T-helper 17 cell (primary cell): ENCODE measurements at regions not wholly inside any gene's neighbourhood (a gene's known extent, or its start where the extent isn't known, plus 50 kb on each side); places are given as distances from the start of the nearest gene placed in this dataset.
"Not testable (repeated sequence)": the region's sequence is repeated elsewhere in the genome, so short reads cannot be mapped to it uniquely, and the experiment has no call there.

Experiments used
- ATAC-seq: fragments of 150-1000 bp; cut with Tn5 transposase; 2 replicates; pipeline ENCODE4 v1.10.0; 2021; ENCODE audit warnings: mild to moderate bottlenecking, moderate library complexity
- DNase-seq, 3 donors: peaks; one replicate each; pipeline versions ENCODE4 v3.0.0 to v3.0.0-alpha.2; 2020 to 2021
- H3K9me3 ChIP-seq: one replicate; pipeline ENCODE4 v1.7.0; 2013; ENCODE audit warnings: low read length, mild to moderate bottlenecking; ENCODE audit not compliant: control insufficient read depth, poor library complexity, severe bottlenecking
- H3K27ac Mint-ChIP-seq: one replicate; pipeline ENCODE4 v1.8.0; 2022; ENCODE audit warnings: mild to moderate bottlenecking, moderate library complexity, mixed read lengths
- H3K27me3 Mint-ChIP-seq: one replicate; pipeline ENCODE4 v1.8.0; 2022; ENCODE audit warnings: mixed read lengths
- H3K36me3 Mint-ChIP-seq: one replicate; pipeline ENCODE4 v1.8.0; 2022; ENCODE audit warnings: low read depth, mixed read lengths
- H3K4me1 Mint-ChIP-seq: one replicate; pipeline ENCODE4 v1.8.0; 2022; ENCODE audit warnings: mild to moderate bottlenecking, mixed read lengths
- H3K4me3 Mint-ChIP-seq: one replicate; pipeline ENCODE4 v1.8.0; 2022; ENCODE audit warnings: mild to moderate bottlenecking, moderate library complexity, mixed read lengths

- DNase-seq (no peak), ATAC-seq (no peak)
- no peaks in the 10 kb centered on the region for H3K9me3 ChIP-seq
- no peak overlapping the region for H3K4me3 Mint-ChIP-seq
- H3K36me3 Mint-ChIP-seq: no peaks in the 10 kb centered on the region
- H3K4me1 Mint-ChIP-seq: peaks cover 2% of the 10 kb centered on the region
- H3K27ac Mint-ChIP-seq: no peak overlapping the region
- peaks cover 50% of the 10 kb centered on the region for H3K27me3 Mint-ChIP-seq
These were observed 54.2 kb upstream of the PHF21A start for GRCh38 chr11:46175401-46176002.

GRCh38 chr11:46171693-46172092, 50.4 kb upstream of the PHF21A start:
- ATAC-seq, DNase-seq, H3K4me3 Mint-ChIP-seq, H3K4me1 Mint-ChIP-seq, H3K9me3 ChIP-seq, H3K27ac Mint-ChIP-seq, H3K36me3 Mint-ChIP-seq: not testable (repeated sequence)
- peaks cover 52% of the 10 kb centered on the region for H3K27me3 Mint-ChIP-seq
